H9 (cell line): ENCODE measurements at regions not wholly inside any gene's neighbourhood (a gene's known extent, or its start where the extent isn't known, plus 50 kb on each side); places are given as distances from the start of the nearest gene placed in this dataset.

Source experiments
- DNase-seq: peaks from one replicate; pipeline ENCODE4 v3.0.0-alpha.2; 2017
- H2AFZ ChIP-seq: one replicate; pipeline ENCODE4 v1.6.1; 2013; ENCODE audit warnings: mild to moderate bottlenecking, low read length, control low read depth, moderate library complexity
- H2AK5ac ChIP-seq: 2 replicates; pipeline ENCODE4 v1.6.1; 2013; ENCODE audit warnings: low read length, control low read depth, mixed read lengths; ENCODE audit not compliant: insufficient read length
- H2BK120ac ChIP-seq: one replicate; pipeline ENCODE4 v1.6.1; 2013; ENCODE audit warnings: low read depth, mild to moderate bottlenecking, low read length, control low read depth, inconsistent platforms; ENCODE audit not compliant: poor library complexity, severe bottlenecking
- H2BK12ac ChIP-seq: 2 replicates; pipeline ENCODE4 v1.6.1; 2013; ENCODE audit warnings: low read length, control low read depth, mixed read lengths, low read depth; ENCODE audit not compliant: insufficient read length
- H2BK15ac ChIP-seq: 2 replicates; pipeline ENCODE4 v1.6.1; 2013; ENCODE audit warnings: low read depth, low read length, control low read depth
- H2BK20ac ChIP-seq: one replicate; pipeline ENCODE4 v1.6.1; 2013; ENCODE audit warnings: low read depth, mild to moderate bottlenecking, low read length, control low read depth, inconsistent platforms; ENCODE audit not compliant: poor library complexity, severe bottlenecking
- H2BK5ac ChIP-seq: 2 replicates; pipeline ENCODE4 v1.6.1; 2013; ENCODE audit warnings: low read length, control low read depth, mixed read lengths; ENCODE audit not compliant: insufficient read length
- H3K14ac ChIP-seq: 2 replicates; pipeline ENCODE4 v1.6.1; 2013; ENCODE audit warnings: low read length, control low read depth; ENCODE audit not compliant: insufficient read depth
- H3K18ac ChIP-seq: 2 replicates; pipeline ENCODE4 v1.6.1; 2013; ENCODE audit warnings: low read depth, mild to moderate bottlenecking, mixed read lengths, low read length, control low read depth; ENCODE audit not compliant: insufficient read length
- H3K23ac ChIP-seq: 2 replicates; pipeline ENCODE4 v1.6.1; 2013; ENCODE audit warnings: low read length, control low read depth, mixed read lengths, low read depth; ENCODE audit not compliant: insufficient read length
- H3K23me2 ChIP-seq: 2 replicates; pipeline ENCODE4 v1.6.1; 2013; ENCODE audit warnings: low read depth, mild to moderate bottlenecking, mixed read lengths, low read length, control low read depth; ENCODE audit not compliant: insufficient read length, poor library complexity, severe bottlenecking
- H3K27ac ChIP-seq: 2 replicates; pipeline ENCODE4 v1.5.1; 2013; ENCODE audit warnings: low read length, control low read depth, mixed read lengths, low read depth; ENCODE audit not compliant: insufficient read length
- H3K27me3 ChIP-seq: 2 replicates; pipeline ENCODE4 v1.6.1; 2013; ENCODE audit warnings: low read length, control low read depth, inconsistent platforms; ENCODE audit not compliant: insufficient read depth
- H3K4ac ChIP-seq: 2 replicates; pipeline ENCODE4 v1.6.1; 2013; ENCODE audit warnings: low read depth, mild to moderate bottlenecking, control low read depth, inconsistent platforms, low read length, moderate library complexity
- H3K4me1 ChIP-seq: 2 replicates; pipeline ENCODE4 v1.6.1; 2013; ENCODE audit warnings: low read length, control low read depth, inconsistent platforms; ENCODE audit not compliant: insufficient read depth
- H3K4me2 ChIP-seq: 2 replicates; pipeline ENCODE4 v1.6.1; 2013; ENCODE audit warnings: low read length, control low read depth, mixed read lengths; ENCODE audit not compliant: insufficient read length, insufficient read depth
- H3K56ac ChIP-seq: 2 replicates; pipeline ENCODE4 v1.6.1; 2013; ENCODE audit warnings: low read depth, mild to moderate bottlenecking, mixed read lengths, low read length, control low read depth; ENCODE audit not compliant: insufficient read length
- H3K79me1 ChIP-seq: 2 replicates; pipeline ENCODE4 v1.6.1; 2013; ENCODE audit warnings: low read depth, mild to moderate bottlenecking, moderate library complexity, low read length, control low read depth, inconsistent platforms; ENCODE audit not compliant: insufficient read depth, poor library complexity, severe bottlenecking
- H3K79me2 ChIP-seq: 2 replicates; pipeline ENCODE4 v1.6.1; 2013; ENCODE audit warnings: low read length, control low read depth, inconsistent platforms; ENCODE audit not compliant: insufficient read depth
- H3K9ac ChIP-seq: 2 replicates; pipeline ENCODE4 v1.6.1; 2013; ENCODE audit warnings: low read length, control low read depth, mixed read lengths; ENCODE audit not compliant: insufficient read length; ENCODE audit errors: extremely low read depth
- H3K9me3 ChIP-seq: one replicate; pipeline ENCODE4 v1.6.1; 2013; ENCODE audit warnings: low read depth, low read length, inconsistent platforms; ENCODE audit not compliant: control insufficient read depth
- H3T11ph ChIP-seq: one replicate; pipeline ENCODE4 v1.6.1; 2013; ENCODE audit warnings: mild to moderate bottlenecking, low read length, control low read depth, inconsistent platforms
- H4K20me1 ChIP-seq: one replicate; pipeline ENCODE4 v1.6.1; 2013; ENCODE audit not compliant: control insufficient read depth, insufficient read length, insufficient read depth
- H4K5ac ChIP-seq: 2 replicates; pipeline ENCODE4 v1.6.1; 2013; ENCODE audit warnings: low read depth, mild to moderate bottlenecking, mixed read lengths, low read length, control low read depth; ENCODE audit not compliant: insufficient read length
- H4K8ac ChIP-seq: replicated peaks from 2 replicates; pipeline ENCODE4 v1.6.1; 2013; ENCODE audit warnings: low read length, control low read depth, mixed read lengths, low read depth; ENCODE audit not compliant: insufficient read length
- H4K91ac ChIP-seq: 2 replicates; pipeline ENCODE4 v1.6.1; 2013; ENCODE audit warnings: low read depth, mild to moderate bottlenecking, moderate library complexity, mixed read lengths, low read length, control low read depth; ENCODE audit not compliant: insufficient read length
- H3K27ac Mint-ChIP-seq, 3 experiments: 2 replicates in 2 of 3; 3 replicates in 1 of 3; pipeline ENCODE4 v1.8.0; 2020 to 2021; ENCODE audit warnings: mixed read lengths in 3 of 3, mild to moderate bottlenecking in 1 of 3, moderate library complexity in 1 of 3
- H3K27me3 Mint-ChIP-seq: 2 replicates; pipeline ENCODE4 v1.8.0; 2021; ENCODE audit warnings: low read depth, mild to moderate bottlenecking, moderate library complexity, mixed read lengths
- H3K36me3 Mint-ChIP-seq, 3 experiments: 2 replicates in 2 of 3; 3 replicates in 1 of 3; pipeline ENCODE4 v1.8.0; 2020 to 2021; ENCODE audit warnings: low read depth in 3 of 3, mixed read lengths in 3 of 3; ENCODE audit not compliant: insufficient read depth in 1 of 3
- H3K4me1 Mint-ChIP-seq, 2 experiments: 2 replicates each; pipeline ENCODE4 v1.8.0; 2020; ENCODE audit warnings: mixed read lengths in 2 of 2
- H3K4me3 Mint-ChIP-seq, 2 experiments: 2 replicates in 1 of 2; 3 replicates in 1 of 2; pipeline ENCODE4 v1.8.0; 2020 to 2021; ENCODE audit warnings: mild to moderate bottlenecking in 2 of 2, mixed read lengths in 2 of 2, moderate library complexity in 1 of 2
- H3K9me3 Mint-ChIP-seq, 2 experiments: 2 replicates in 1 of 2; 3 replicates in 1 of 2; pipeline ENCODE4 v1.8.0; 2020; ENCODE audit warnings: mild to moderate bottlenecking in 2 of 2, mixed read lengths in 2 of 2, moderate library complexity in 1 of 2
- WGBS: extraction: QIAGEN DNeasy Blood & Tissue Kit; methylation state at CpG from one replicate; pipeline ENCODE4 v1.1.7; 2013; ENCODE audit warnings: missing lambda C conversion rate, low lambda C conversion rate, mixed read lengths; ENCODE audit not compliant: insufficient read length; ENCODE audit errors: extremely low coverage; 5-methylcytosine and 5-hydroxymethylcytosine counted together
- TF ChIP-seq, protein P1 (sequence below): fragments of 200-600 bp; sonication (generic); conservative IDR thresholded peaks from 3 replicates; pipeline ENCODE4 v1.8.0; 2021; ENCODE audit warnings: antibody characterized with exemption, mild to moderate bottlenecking

DNA sequence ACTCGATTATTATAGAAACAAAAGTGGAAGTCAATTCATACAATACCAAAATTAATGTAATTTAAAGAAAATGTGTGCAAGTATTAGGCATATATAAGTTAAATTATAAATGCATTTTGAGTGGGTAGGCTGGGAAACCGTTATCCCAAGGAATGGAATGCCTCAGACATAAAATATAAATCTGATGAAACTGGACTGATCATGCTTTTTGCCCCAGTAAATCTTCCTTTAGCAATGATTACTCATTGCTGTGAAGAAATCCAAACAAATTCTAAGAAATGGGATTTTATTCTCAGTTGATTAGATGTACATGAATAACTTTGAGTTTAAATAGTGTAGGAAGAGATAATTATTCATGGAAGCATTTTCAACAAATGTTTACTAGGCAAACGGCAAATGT lies 185.5 kb upstream of the KCNMB2 start:
- Histone ChIP-seq H2BK12ac (no peak overlapping the region), H3K79me2 (no peaks in the 10 kb centered on the region), H2BK5ac (no peak overlapping the region), H4K20me1 (no peaks in the 10 kb centered on the region), H3K14ac (no peak overlapping the region), H3K27ac (no peak overlapping the region), H3T11ph (no peak overlapping the region), H3K4me2 (no peak overlapping the region), H3K4me1 (no peaks in the 10 kb centered on the region), H3K9me3 (no peaks in the 10 kb centered on the region), H2AK5ac (no peak overlapping the region), H3K56ac (no peak overlapping the region), H4K5ac (no peak overlapping the region), H3K4ac (no peak overlapping the region), H3K9ac (no peak overlapping the region), H3K18ac (no peak overlapping the region), H2AFZ (no peak overlapping the region), H4K91ac (no peak overlapping the region), H3K79me1 (no peaks in the 10 kb centered on the region), H2BK15ac (no peak overlapping the region), H3K23me2 (no peaks in the 10 kb centered on the region), H4K8ac (no peak overlapping the region), H3K27me3 (no peaks in the 10 kb centered on the region), H2BK20ac (no peak overlapping the region), H3K23ac (no peak overlapping the region), H2BK120ac (no peak overlapping the region)
- TF ChIP-seq, protein P1, sequence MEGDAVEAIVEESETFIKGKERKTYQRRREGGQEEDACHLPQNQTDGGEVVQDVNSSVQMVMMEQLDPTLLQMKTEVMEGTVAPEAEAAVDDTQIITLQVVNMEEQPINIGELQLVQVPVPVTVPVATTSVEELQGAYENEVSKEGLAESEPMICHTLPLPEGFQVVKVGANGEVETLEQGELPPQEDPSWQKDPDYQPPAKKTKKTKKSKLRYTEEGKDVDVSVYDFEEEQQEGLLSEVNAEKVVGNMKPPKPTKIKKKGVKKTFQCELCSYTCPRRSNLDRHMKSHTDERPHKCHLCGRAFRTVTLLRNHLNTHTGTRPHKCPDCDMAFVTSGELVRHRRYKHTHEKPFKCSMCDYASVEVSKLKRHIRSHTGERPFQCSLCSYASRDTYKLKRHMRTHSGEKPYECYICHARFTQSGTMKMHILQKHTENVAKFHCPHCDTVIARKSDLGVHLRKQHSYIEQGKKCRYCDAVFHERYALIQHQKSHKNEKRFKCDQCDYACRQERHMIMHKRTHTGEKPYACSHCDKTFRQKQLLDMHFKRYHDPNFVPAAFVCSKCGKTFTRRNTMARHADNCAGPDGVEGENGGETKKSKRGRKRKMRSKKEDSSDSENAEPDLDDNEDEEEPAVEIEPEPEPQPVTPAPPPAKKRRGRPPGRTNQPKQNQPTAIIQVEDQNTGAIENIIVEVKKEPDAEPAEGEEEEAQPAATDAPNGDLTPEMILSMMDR = no peak
- no peak for DNase-seq
- Mint-ChIP-seq H3K36me3 (peaks cover 4 to 9% (median 7%) of the 10 kb centered on the region in 3 experiments; a peak in 4 of 7 replicates), H3K4me1 (peaks cover 7% of the 10 kb centered on the region in 2 experiments; a peak in 3 of 4 replicates), H3K9me3 (peaks cover 0 to 3% of the 10 kb centered on the region in 2 experiments; a peak in 4 of 5 replicates), H3K27ac (no peak overlapping the region), H3K27me3 (no peaks in the 10 kb centered on the region), H3K4me3 (no peak overlapping the region)
- no CpG with 5 or more reads among the region's 3 CpGs for WGBS
